COLO668 (cell line): ENCODE measurements at regions not wholly inside any gene's neighbourhood (a gene's known extent, or its start where the extent isn't known, plus 50 kb on each side); places are given as distances from the start of the nearest gene placed in this dataset.

ENCODE experiments used
- DNase-seq: peaks from one replicate; lab custom pipeline; 2025; ENCODE audit not compliant: unreplicated experiment; lab: John Stamatoyannopoulos, UW

- no peak for DNase-seq
Observed at GRCh38 chr10:58140691-58141347, 126.9 kb downstream of the IPMK start.

- no peak for DNase-seq
Observed at GRCh38 chr10:58140054-58140453, 127.6 kb downstream of the IPMK start.

GRCh38 chr10:58137813-58138212, 129.9 kb downstream of the IPMK start:
- DNase-seq = peak; percentile 5

GRCh38 chr10:58115218-58116050, 152.3 kb downstream of the IPMK start:
- DNase-seq = no peak

- no peak for DNase-seq
Observed at GRCh38 chr10:58109731-58110130, 158.0 kb downstream of the IPMK start.

- DNase-seq = no peak
Observed at GRCh38 chr10:58107506-58107905, 160.2 kb downstream of the IPMK start.

GRCh38 chr10:58106211-58107035, 161.3 kb downstream of the IPMK start:
- no peak for DNase-seq

GRCh38 chr10:58104351-58104751, 163.3 kb downstream of the IPMK start:
- no peak for DNase-seq

- no peak for DNase-seq
Observed at GRCh38 chr10:58102897-58103296, 164.8 kb downstream of the IPMK start.

GRCh38 chr10:58101682-58102081, 166.0 kb downstream of the IPMK start:
- no peak for DNase-seq

- DNase-seq = no peak
Observed at GRCh38 chr10:58094985-58095718, 172.5 kb downstream of the IPMK start.

GRCh38 chr10:58091886-58092285, 175.8 kb downstream of the IPMK start:
- no peak for DNase-seq

GRCh38 chr10:58089739-58090138, 178.0 kb downstream of the IPMK start:
- no peak for DNase-seq

GRCh38 chr10:58087896-58088295, 179.8 kb downstream of the IPMK start:
- DNase-seq = no peak

- no peak for DNase-seq
Observed at GRCh38 chr10:58086763-58087150, 180.9 kb downstream of the IPMK start.

- DNase-seq = no peak
Observed at GRCh38 chr10:58086144-58086762, 181.4 kb downstream of the IPMK start.

- no peak for DNase-seq
Observed at GRCh38 chr10:58082248-58082647, 185.4 kb downstream of the IPMK start.

GRCh38 chr10:58081353-58081752, 186.3 kb downstream of the IPMK start:
- DNase-seq = no peak

- DNase-seq = no peak
Observed at GRCh38 chr10:58079461-58079860, 188.2 kb downstream of the IPMK start.

- DNase-seq = no peak
Observed at GRCh38 chr10:58072634-58073033, 195.1 kb downstream of the IPMK start.

- no peak for DNase-seq
Observed at GRCh38 chr10:58070956-58071355, 196.7 kb downstream of the IPMK start.
